SK-N-SH treated with all-trans-retinoic acid at 6 μM for 48 hours (cell line): ENCODE measurements at regions not wholly inside any gene's neighbourhood (a gene's known extent, or its start where the extent isn't known, plus 50 kb on each side); places are given as distances from the start of the nearest gene placed in this dataset.
A peak's percentile ranks its signal among the peaks of the same experiment; 100 is the strongest.

ENCODE experiments used
- ATAC-seq: fragments of 200-7000 bp; cut with Tn5 transposase; 3 replicates; pipeline ENCODE4 v1.9.1; 2020; ENCODE audit warnings: mild to moderate bottlenecking, moderate library complexity
- BACH2 ChIP-seq: fragments of 250-450 bp; sonication (Bioruptor Pico); IDR thresholded peaks from 2 replicates; pipeline ENCODE4 v1.9.0; 2021; ENCODE audit warnings: mild to moderate bottlenecking, borderline replicate concordance
- CSDC2 ChIP-seq: fragments of 250-450 bp; sonication (Bioruptor Pico); IDR thresholded peaks from 2 replicates; pipeline ENCODE4 v1.5.0; 2020; ENCODE audit warnings: mild to moderate bottlenecking, moderate library complexity
- CSRNP3 ChIP-seq: fragments of 250-450 bp; sonication (Bioruptor Pico); IDR thresholded peaks from 2 replicates; pipeline ENCODE4 v1.5.1; 2021; ENCODE audit warnings: mild to moderate bottlenecking, moderate library complexity
- ESRRG ChIP-seq: fragments of 250-450 bp; sonication (Bioruptor Pico); IDR thresholded peaks from 2 replicates; pipeline ENCODE4 v1.6.1; 2021; ENCODE audit warnings: mild to moderate bottlenecking
- GLIS3 ChIP-seq: fragments of 250-450 bp; sonication (Bioruptor Pico); IDR thresholded peaks from 2 replicates; pipeline ENCODE4 v1.5.0; 2020; ENCODE audit warnings: mild to moderate bottlenecking, moderate library complexity
- ISL1 ChIP-seq: fragments of 250-450 bp; sonication (Bioruptor Pico); IDR thresholded peaks from 2 replicates; pipeline ENCODE4 v2.1.2; 2022; ENCODE audit warnings: mild to moderate bottlenecking, moderate library complexity
- OSR1 ChIP-seq: fragments of 250-450 bp; sonication (Bioruptor Pico); IDR thresholded peaks from 2 replicates; pipeline ENCODE4 v1.8.0; 2022; ENCODE audit warnings: moderate library complexity, mild to moderate bottlenecking, inconsistent platforms
- PATZ1 ChIP-seq: fragments of 250-450 bp; sonication (Bioruptor Pico); IDR thresholded peaks from 2 replicates; pipeline ENCODE4 v1.8.0; 2020; ENCODE audit warnings: mild to moderate bottlenecking, moderate library complexity, borderline replicate concordance
- POU6F1 ChIP-seq: fragments of 250-450 bp; sonication (Bioruptor Pico); IDR thresholded peaks from 2 replicates; pipeline ENCODE4 v1.8.0; 2021; ENCODE audit warnings: low read depth, mild to moderate bottlenecking, moderate library complexity, borderline replicate concordance
- PPARA ChIP-seq: fragments of 250-450 bp; sonication (Bioruptor Pico); IDR thresholded peaks from 2 replicates; pipeline ENCODE4 v1.5.0; 2020; ENCODE audit warnings: mild to moderate bottlenecking, borderline replicate concordance
- RARB ChIP-seq: fragments of 250-450 bp; sonication (Bioruptor Pico); IDR thresholded peaks from 2 replicates; pipeline ENCODE4 v1.8.0; 2021; ENCODE audit warnings: mild to moderate bottlenecking, moderate library complexity
- SNAI2 ChIP-seq: fragments of 250-450 bp; sonication (Bioruptor Pico); IDR thresholded peaks from 2 replicates; pipeline ENCODE4 v1.5.0; 2020; ENCODE audit warnings: mild to moderate bottlenecking, moderate library complexity
- TCF4 ChIP-seq: fragments of 250-450 bp; sonication (Bioruptor Pico); IDR thresholded peaks from 2 replicates; pipeline ENCODE4 v1.8.0; 2021; ENCODE audit warnings: mild to moderate bottlenecking, moderate library complexity, borderline replicate concordance
- TOX ChIP-seq: fragments of 250-450 bp; sonication (Bioruptor Pico); IDR thresholded peaks from 2 replicates; pipeline ENCODE4 v1.8.0; 2021; ENCODE audit warnings: mild to moderate bottlenecking, moderate library complexity, borderline replicate concordance
- TSHZ2 ChIP-seq: fragments of 250-450 bp; sonication (Bioruptor Pico); IDR thresholded peaks from 2 replicates; pipeline ENCODE4 v1.5.0; 2020; ENCODE audit warnings: mild to moderate bottlenecking, moderate library complexity
- ZFP3 ChIP-seq: fragments of 250-450 bp; sonication (Bioruptor Pico); IDR thresholded peaks from 2 replicates; pipeline ENCODE4 v1.5.0; 2020; ENCODE audit warnings: mild to moderate bottlenecking, moderate library complexity
- ZFP30 ChIP-seq: fragments of 450-650 bp; formaldehyde crosslinking; IDR thresholded peaks from 2 replicates; pipeline ENCODE4 v1.5.0; 2022; ENCODE audit warnings: mild to moderate bottlenecking, moderate library complexity
- ZNF565 ChIP-seq: fragments of 450-650 bp; formaldehyde crosslinking; conservative IDR thresholded peaks from 2 replicates; pipeline ENCODE4 v1.5.0; 2020; ENCODE audit warnings: low read depth, mild to moderate bottlenecking, moderate library complexity
- ZNF8 ChIP-seq: fragments of 450-650 bp; formaldehyde crosslinking; IDR thresholded peaks from 2 replicates; pipeline ENCODE4 v1.5.0; 2020; ENCODE audit warnings: mild to moderate bottlenecking, moderate library complexity

- TF ChIP-seq TSHZ2 (CRISPR knock-in tag) (peak; percentile 99), SNAI2 (CRISPR knock-in tag) (peak; percentile 100), RARB (CRISPR knock-in tag) (no peak), POU6F1 (CRISPR knock-in tag) (peak; percentile 52; the same call in 1 of the 2 replicates), TOX (CRISPR knock-in tag) (no peak), ZNF8 (peak; percentile 57), ZNF565 (CRISPR knock-in tag) (peak; percentile 86; the same call in 1 of the 2 replicates), PPARA (CRISPR knock-in tag) (peak; percentile 92; the same call in 1 of the 2 replicates), ESRRG (peak; percentile 92), ISL1 (CRISPR knock-in tag) (peak; percentile 80), CSDC2 (CRISPR knock-in tag) (peak; percentile 99), BACH2 (CRISPR knock-in tag) (peak; percentile 95), GLIS3 (CRISPR knock-in tag) (peak; percentile 79; the same call in 1 of the 2 replicates), ZFP3 (CRISPR knock-in tag) (peak; percentile 92), OSR1 (no peak), PATZ1 (CRISPR knock-in tag) (no peak)
Measured at GRCh38 chr7:138257459-138258196, 181.4 kb downstream of the AKR1D1 start (continued).

- ATAC-seq: no peak
- peak; percentile 36 for TF ChIP-seq ISL1 (CRISPR knock-in tag)
- TF ChIP-seq TSHZ2 (CRISPR knock-in tag): peak; percentile 63; the same call in 1 of the 2 replicates
- no peak; the same call in 1 of the 2 replicates for TF ChIP-seq SNAI2 (CRISPR knock-in tag)
- TF ChIP-seq TCF4 (CRISPR knock-in tag): peak; percentile 72
- TF ChIP-seq, all 23 proteins: peak for 3
Measured at GRCh38 chr7:138258197-138258559, 181.9 kb downstream of the AKR1D1 start.

GRCh38 chr7:138259675-138260074 is 183.4 kb downstream of the AKR1D1 start:
- ATAC-seq: no peak
- TF ChIP-seq POU6F1 (CRISPR knock-in tag) (no peak), ZNF565 (CRISPR knock-in tag) (no peak), CSRNP3 (CRISPR knock-in tag) (no peak), ISL1 (CRISPR knock-in tag) (no peak), ZFP30 (no peak), SNAI2 (CRISPR knock-in tag) (0 out of 2 replicates have a peak, but pooled peaks have one; percentile 33), TSHZ2 (CRISPR knock-in tag) (no peak)
